ENCODE measurements at regions not wholly inside any gene's neighbourhood (a gene's known extent, or its start where the extent isn't known, plus 50 kb on each side); places are given as distances from the start of the nearest gene placed in this dataset.

DNA sequence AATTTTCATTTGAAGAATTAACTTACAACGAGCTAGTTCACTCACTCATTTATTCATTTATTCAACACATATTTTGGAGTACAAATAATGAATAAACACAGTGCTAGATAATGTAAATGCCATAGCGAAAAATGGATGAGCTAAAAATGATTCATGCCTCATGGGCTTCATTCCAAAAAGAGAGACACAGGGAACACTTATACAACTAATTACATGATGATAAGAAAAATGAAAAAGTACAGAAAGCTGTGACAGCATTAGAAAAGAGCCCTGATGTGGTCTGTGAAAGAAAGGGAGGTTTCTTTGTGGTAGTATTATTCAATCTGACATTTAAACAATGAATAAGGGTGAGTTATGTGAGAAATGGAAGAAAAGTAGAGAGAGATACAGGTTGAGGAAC is 726.4 kb downstream of the AMY1C start:
- Histone ChIP-seq H3K27me3 (ENCODE audit: control insufficient read depth, insufficient read depth, low read length) (no peaks in the 10 kb centered on the region), H3K4me1 (ENCODE audit: control insufficient read depth, insufficient read depth, low read length) (no peaks in the 10 kb centered on the region), H3K4me3 (ENCODE audit: low read depth in 2 of 2, low read length in 2 of 2) (no peak overlapping the region), H3K27ac (ENCODE audit: low read length) (no peak overlapping the region), H3K9me3 (ENCODE audit: control insufficient read depth, insufficient read depth, low read depth, low read length) (no peaks in the 10 kb centered on the region), H3K36me3 (ENCODE audit: control insufficient read depth, insufficient read depth, low read length) (no peaks in the 10 kb centered on the region)
- intact Hi-C loops (cut with micrococcal nuclease; ENCODE audit: unreplicated experiment) (no loop called here), in situ Hi-C loops (cut with HindIII; ENCODE audit: low pct_unique_long_range_greater_than_20kb, low sequenced_read_pairs) (no loop called here)
- ATAC-seq (no peak), DNase-seq (ENCODE audit: low read depth, low spot score) (no peak)
- POLR2A ChIA-PET: no interaction called here
- BruUV-seq (replicated peaks): no TSS peak
- TF ChIP-seq TCF7L2 (IDR thresholded peaks at IDR 0.05; ENCODE audit: low read depth, low read length) (no peak), POLR2AphosphoS5 (IDR thresholded peaks at IDR 0.05; ENCODE audit: low read depth, low read length) (no peak), SIN3A (IDR thresholded peaks at IDR 0.05; ENCODE audit: borderline replicate concordance, insufficient read depth, low read depth, low read length) (no peak)
- TF ChIP-seq, protein P1, sequence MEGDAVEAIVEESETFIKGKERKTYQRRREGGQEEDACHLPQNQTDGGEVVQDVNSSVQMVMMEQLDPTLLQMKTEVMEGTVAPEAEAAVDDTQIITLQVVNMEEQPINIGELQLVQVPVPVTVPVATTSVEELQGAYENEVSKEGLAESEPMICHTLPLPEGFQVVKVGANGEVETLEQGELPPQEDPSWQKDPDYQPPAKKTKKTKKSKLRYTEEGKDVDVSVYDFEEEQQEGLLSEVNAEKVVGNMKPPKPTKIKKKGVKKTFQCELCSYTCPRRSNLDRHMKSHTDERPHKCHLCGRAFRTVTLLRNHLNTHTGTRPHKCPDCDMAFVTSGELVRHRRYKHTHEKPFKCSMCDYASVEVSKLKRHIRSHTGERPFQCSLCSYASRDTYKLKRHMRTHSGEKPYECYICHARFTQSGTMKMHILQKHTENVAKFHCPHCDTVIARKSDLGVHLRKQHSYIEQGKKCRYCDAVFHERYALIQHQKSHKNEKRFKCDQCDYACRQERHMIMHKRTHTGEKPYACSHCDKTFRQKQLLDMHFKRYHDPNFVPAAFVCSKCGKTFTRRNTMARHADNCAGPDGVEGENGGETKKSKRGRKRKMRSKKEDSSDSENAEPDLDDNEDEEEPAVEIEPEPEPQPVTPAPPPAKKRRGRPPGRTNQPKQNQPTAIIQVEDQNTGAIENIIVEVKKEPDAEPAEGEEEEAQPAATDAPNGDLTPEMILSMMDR (IDR thresholded peaks at IDR 0.05): no peak
- TF ChIP-seq, protein P2, sequence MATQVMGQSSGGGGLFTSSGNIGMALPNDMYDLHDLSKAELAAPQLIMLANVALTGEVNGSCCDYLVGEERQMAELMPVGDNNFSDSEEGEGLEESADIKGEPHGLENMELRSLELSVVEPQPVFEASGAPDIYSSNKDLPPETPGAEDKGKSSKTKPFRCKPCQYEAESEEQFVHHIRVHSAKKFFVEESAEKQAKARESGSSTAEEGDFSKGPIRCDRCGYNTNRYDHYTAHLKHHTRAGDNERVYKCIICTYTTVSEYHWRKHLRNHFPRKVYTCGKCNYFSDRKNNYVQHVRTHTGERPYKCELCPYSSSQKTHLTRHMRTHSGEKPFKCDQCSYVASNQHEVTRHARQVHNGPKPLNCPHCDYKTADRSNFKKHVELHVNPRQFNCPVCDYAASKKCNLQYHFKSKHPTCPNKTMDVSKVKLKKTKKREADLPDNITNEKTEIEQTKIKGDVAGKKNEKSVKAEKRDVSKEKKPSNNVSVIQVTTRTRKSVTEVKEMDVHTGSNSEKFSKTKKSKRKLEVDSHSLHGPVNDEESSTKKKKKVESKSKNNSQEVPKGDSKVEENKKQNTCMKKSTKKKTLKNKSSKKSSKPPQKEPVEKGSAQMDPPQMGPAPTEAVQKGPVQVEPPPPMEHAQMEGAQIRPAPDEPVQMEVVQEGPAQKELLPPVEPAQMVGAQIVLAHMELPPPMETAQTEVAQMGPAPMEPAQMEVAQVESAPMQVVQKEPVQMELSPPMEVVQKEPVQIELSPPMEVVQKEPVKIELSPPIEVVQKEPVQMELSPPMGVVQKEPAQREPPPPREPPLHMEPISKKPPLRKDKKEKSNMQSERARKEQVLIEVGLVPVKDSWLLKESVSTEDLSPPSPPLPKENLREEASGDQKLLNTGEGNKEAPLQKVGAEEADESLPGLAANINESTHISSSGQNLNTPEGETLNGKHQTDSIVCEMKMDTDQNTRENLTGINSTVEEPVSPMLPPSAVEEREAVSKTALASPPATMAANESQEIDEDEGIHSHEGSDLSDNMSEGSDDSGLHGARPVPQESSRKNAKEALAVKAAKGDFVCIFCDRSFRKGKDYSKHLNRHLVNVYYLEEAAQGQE (IDR thresholded peaks at IDR 0.05; ENCODE audit: insufficient read depth in 1 of 2, low read depth in 2 of 2, low read length in 1 of 2): no peak
- CTCF ChIA-PET: no interaction called here

DNA sequence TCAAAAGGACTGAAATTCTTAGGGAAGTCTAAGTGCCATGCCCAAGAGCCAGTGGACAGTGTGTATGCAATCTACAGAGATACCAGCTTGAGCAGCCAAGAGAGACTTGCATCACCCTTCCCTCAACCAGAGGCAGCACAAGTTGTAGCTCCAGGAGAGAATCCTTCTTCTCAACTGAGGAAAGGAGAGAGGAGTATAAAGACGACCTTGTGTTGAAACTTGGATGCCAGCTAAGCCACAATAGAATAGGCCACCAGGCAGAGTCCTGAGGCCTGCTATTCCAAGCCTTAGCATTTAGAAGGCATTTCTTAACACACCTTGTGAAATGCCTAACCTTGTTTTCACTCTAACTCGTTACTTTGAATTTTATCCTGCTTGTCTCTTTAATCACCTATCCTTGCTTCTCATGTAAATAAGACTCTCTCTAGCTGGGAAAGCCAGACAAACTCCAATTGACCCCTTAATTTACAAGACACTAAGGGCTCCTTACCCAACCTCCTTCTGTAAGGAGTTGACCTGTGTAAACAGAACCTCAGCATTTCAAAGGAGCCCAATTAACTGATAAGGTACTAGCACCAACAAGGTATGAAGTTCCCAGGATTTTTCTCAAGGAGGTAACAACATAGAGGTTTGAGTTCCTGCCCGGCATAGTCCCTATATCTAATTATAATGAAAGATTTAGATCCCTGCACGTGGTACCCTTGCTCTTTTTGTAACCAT is 738.8 kb downstream of the AMY1C start:
- TF ChIP-seq, protein P2 (IDR thresholded peaks at IDR 0.05; ENCODE audit: insufficient read depth in 1 of 2, low read depth in 2 of 2, low read length in 1 of 2): no peak
- TF ChIP-seq POLR2AphosphoS5 (IDR thresholded peaks at IDR 0.05; ENCODE audit: low read depth, low read length) (no peak), SIN3A (IDR thresholded peaks at IDR 0.05; ENCODE audit: borderline replicate concordance, insufficient read depth, low read depth, low read length) (no peak), TCF7L2 (IDR thresholded peaks at IDR 0.05; ENCODE audit: low read depth, low read length) (no peak)
- TF ChIP-seq, protein P1 (IDR thresholded peaks at IDR 0.05): no peak
- intact Hi-C loops (cut with micrococcal nuclease; ENCODE audit: unreplicated experiment): no loop called here
- POLR2A ChIA-PET: no interaction called here
- no peak for ATAC-seq
- no peak overlapping the region for H3K4me3 ChIP-seq (ENCODE audit: low read depth in 2 of 2, low read length in 2 of 2)
- in situ Hi-C loops (cut with HindIII; ENCODE audit: low pct_unique_long_range_greater_than_20kb, low sequenced_read_pairs): no loop called here
- H3K36me3 ChIP-seq (ENCODE audit: control insufficient read depth, insufficient read depth, low read length): no peaks in the 10 kb centered on the region
- no peaks in the 10 kb centered on the region for H3K4me1 ChIP-seq (ENCODE audit: control insufficient read depth, insufficient read depth, low read length)
- CTCF ChIA-PET: no interaction called here
- no peak for DNase-seq (ENCODE audit: low read depth, low spot score)
- H3K27ac ChIP-seq (ENCODE audit: low read length): no peak overlapping the region
- no peaks in the 10 kb centered on the region for H3K27me3 ChIP-seq (ENCODE audit: control insufficient read depth, insufficient read depth, low read length)
- no TSS peak for BruUV-seq (replicated peaks)
- no peaks in the 10 kb centered on the region for H3K9me3 ChIP-seq (ENCODE audit: control insufficient read depth, insufficient read depth, low read depth, low read length)

Measured in Panc1 (cell line).